ENCODE measurements at regions not wholly inside any gene's neighbourhood (a gene's known extent, or its start where the extent isn't known, plus 50 kb on each side); places are given as distances from the start of the nearest gene placed in this dataset.
"Not testable (repeated sequence)": the region's sequence is repeated elsewhere in the genome, so short reads cannot be mapped to it uniquely, and the experiment has no call there.

DNA sequence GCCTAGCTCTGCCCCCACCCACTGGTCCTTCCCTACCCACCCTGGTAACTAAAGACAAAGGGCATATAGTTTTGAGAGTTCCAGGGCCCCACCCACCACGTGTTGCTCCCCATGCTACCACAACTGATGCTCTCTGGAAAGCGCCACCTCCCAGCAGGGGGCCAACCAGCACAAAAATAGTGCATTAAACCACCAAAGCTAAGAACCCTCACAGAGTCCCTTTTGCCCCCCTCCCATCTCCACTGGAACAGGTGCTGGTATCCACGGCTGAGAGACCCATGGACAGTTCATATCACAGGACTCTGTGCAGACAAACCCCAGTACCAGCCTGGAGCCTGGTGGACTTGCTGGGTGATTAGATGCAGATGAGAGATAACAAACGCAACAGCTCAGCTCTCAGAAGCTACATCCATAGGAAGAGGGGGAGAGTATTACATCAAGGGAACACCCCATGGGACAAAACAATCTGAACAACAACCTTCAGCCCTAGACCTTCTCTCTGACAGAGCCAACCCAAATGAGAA lies 715.9 kb downstream of the NUP35 start:
- Histone ChIP-seq H3K27me3 (ENCODE audit: insufficient read depth, low read depth, low read length) (no peaks in the 10 kb centered on the region), H3K36me3 (ENCODE audit: insufficient read depth, low read length) (no peaks in the 10 kb centered on the region), H4K20me1 (ENCODE audit: insufficient read depth) (no peaks in the 10 kb centered on the region), H3K9me3 (ENCODE audit: low read length) (no peaks in the 10 kb centered on the region), H3K79me2 (replicated peaks; ENCODE audit: insufficient read depth, low read length) (no peaks in the 10 kb centered on the region), H2AFZ (ENCODE audit: low read depth, low read length) (no peak overlapping the region), H3F3A (ENCODE audit: insufficient read depth, low read length, poor library complexity, severe bottlenecking) (no peaks in the 10 kb centered on the region), H3K4me3 (ENCODE audit: low read length) (no peak overlapping the region), H3K4me2 (ENCODE audit: low read length) (no peak overlapping the region), H3K9me2 (ENCODE audit: insufficient read depth, low read length) (no peaks in the 10 kb centered on the region), H3K9ac (ENCODE audit: low read length) (no peak overlapping the region), H3K27ac (ENCODE audit: low read length) (no peak overlapping the region)
- TF ChIP-seq POLR2AphosphoS5 (IDR thresholded peaks at IDR 0.05): no peak
- no peak for TF ChIP-seq EZH2 (IDR thresholded peaks at IDR 0.05; ENCODE audit: borderline replicate concordance, insufficient read depth, low read length, poor library complexity, severe bottlenecking)
- TF ChIP-seq EP300 (conservative IDR thresholded peaks at IDR 0.05; ENCODE audit: poor library complexity, severe bottlenecking): no peak
- no peak for TF ChIP-seq REST (IDR thresholded peaks at IDR 0.05; ENCODE audit: borderline replicate concordance)
- TF ChIP-seq TAF1 (IDR thresholded peaks at IDR 0.05; ENCODE audit: low read depth): no peak
- no peak for TF ChIP-seq MXI1 (conservative IDR thresholded peaks at IDR 0.05; ENCODE audit: poor library complexity, severe bottlenecking)
- TF ChIP-seq RAD21 (conservative IDR thresholded peaks at IDR 0.05): no peak
- TF ChIP-seq SMC3 (conservative IDR thresholded peaks at IDR 0.05; ENCODE audit: poor library complexity): no peak
- TF ChIP-seq, protein P1, sequence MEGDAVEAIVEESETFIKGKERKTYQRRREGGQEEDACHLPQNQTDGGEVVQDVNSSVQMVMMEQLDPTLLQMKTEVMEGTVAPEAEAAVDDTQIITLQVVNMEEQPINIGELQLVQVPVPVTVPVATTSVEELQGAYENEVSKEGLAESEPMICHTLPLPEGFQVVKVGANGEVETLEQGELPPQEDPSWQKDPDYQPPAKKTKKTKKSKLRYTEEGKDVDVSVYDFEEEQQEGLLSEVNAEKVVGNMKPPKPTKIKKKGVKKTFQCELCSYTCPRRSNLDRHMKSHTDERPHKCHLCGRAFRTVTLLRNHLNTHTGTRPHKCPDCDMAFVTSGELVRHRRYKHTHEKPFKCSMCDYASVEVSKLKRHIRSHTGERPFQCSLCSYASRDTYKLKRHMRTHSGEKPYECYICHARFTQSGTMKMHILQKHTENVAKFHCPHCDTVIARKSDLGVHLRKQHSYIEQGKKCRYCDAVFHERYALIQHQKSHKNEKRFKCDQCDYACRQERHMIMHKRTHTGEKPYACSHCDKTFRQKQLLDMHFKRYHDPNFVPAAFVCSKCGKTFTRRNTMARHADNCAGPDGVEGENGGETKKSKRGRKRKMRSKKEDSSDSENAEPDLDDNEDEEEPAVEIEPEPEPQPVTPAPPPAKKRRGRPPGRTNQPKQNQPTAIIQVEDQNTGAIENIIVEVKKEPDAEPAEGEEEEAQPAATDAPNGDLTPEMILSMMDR (IDR thresholded peaks at IDR 0.05; ENCODE audit: poor library complexity, severe bottlenecking): no peak

GRCh38 chr2:183849826-183850225 lies 725.6 kb downstream of the NUP35 start:
- H3K36me3 ChIP-seq (ENCODE audit: insufficient read depth, low read length); H3F3A ChIP-seq (ENCODE audit: insufficient read depth, low read length, poor library complexity, severe bottlenecking); H3K4me3 ChIP-seq (ENCODE audit: low read length); H4K20me1 ChIP-seq (ENCODE audit: insufficient read depth); H3K79me2 ChIP-seq (replicated peaks; ENCODE audit: insufficient read depth, low read length); H3K9me2 ChIP-seq (ENCODE audit: insufficient read depth, low read length); H3K9ac ChIP-seq (ENCODE audit: low read length); H3K27me3 ChIP-seq (ENCODE audit: insufficient read depth, low read depth, low read length); H3K27ac ChIP-seq (ENCODE audit: low read length); H2AFZ ChIP-seq (ENCODE audit: low read depth, low read length); H3K9me3 ChIP-seq (ENCODE audit: low read length); H3K4me2 ChIP-seq (ENCODE audit: low read length): not testable (repeated sequence)

- Histone ChIP-seq H2AFZ (ENCODE audit: low read depth, low read length) (no peak overlapping the region), H3K36me3 (ENCODE audit: insufficient read depth, low read length) (no peaks in the 10 kb centered on the region), H3K9me2 (ENCODE audit: insufficient read depth, low read length) (no peaks in the 10 kb centered on the region), H3K4me3 (ENCODE audit: low read length) (no peak overlapping the region), H3K9me3 (ENCODE audit: low read length) (no peaks in the 10 kb centered on the region), H3K9ac (ENCODE audit: low read length) (no peak overlapping the region), H4K20me1 (ENCODE audit: insufficient read depth) (no peaks in the 10 kb centered on the region), H3K27ac (ENCODE audit: low read length) (no peak overlapping the region), H3K27me3 (ENCODE audit: insufficient read depth, low read depth, low read length) (no peaks in the 10 kb centered on the region), H3K79me2 (replicated peaks; ENCODE audit: insufficient read depth, low read length) (no peaks in the 10 kb centered on the region), H3K4me2 (ENCODE audit: low read length) (no peak overlapping the region), H3F3A (ENCODE audit: insufficient read depth, low read length, poor library complexity, severe bottlenecking) (no peaks in the 10 kb centered on the region)
- TF ChIP-seq POLR2AphosphoS5 (IDR thresholded peaks at IDR 0.05): no peak
- no peak for TF ChIP-seq RAD21 (conservative IDR thresholded peaks at IDR 0.05)
- TF ChIP-seq, protein P1 (IDR thresholded peaks at IDR 0.05; ENCODE audit: poor library complexity, severe bottlenecking): no peak
- no peak for TF ChIP-seq MXI1 (conservative IDR thresholded peaks at IDR 0.05; ENCODE audit: poor library complexity, severe bottlenecking)
- no peak for TF ChIP-seq EP300 (conservative IDR thresholded peaks at IDR 0.05; ENCODE audit: poor library complexity, severe bottlenecking)
- TF ChIP-seq TAF1 (IDR thresholded peaks at IDR 0.05; ENCODE audit: low read depth): no peak
- TF ChIP-seq REST (IDR thresholded peaks at IDR 0.05; ENCODE audit: borderline replicate concordance): no peak
- TF ChIP-seq SMC3 (conservative IDR thresholded peaks at IDR 0.05; ENCODE audit: poor library complexity): no peak
- TF ChIP-seq EZH2 (IDR thresholded peaks at IDR 0.05; ENCODE audit: borderline replicate concordance, insufficient read depth, low read length, poor library complexity, severe bottlenecking): no peak
These were observed 734.9 kb downstream of the NUP35 start for GRCh38 chr2:183859129-183859528.
